HG03378 (cell line): ENCODE measurements at regions not wholly inside any gene's neighbourhood (a gene's known extent, or its start where the extent isn't known, plus 50 kb on each side); places are given as distances from the start of the nearest gene placed in this dataset.

Experiments used
- ATAC-seq: cut with Tn5 transposase; IDR thresholded peaks from one replicate; pipeline ENCODE4 v1.9.1; 2021; ENCODE audit warnings: mild to moderate bottlenecking, moderate library complexity; ENCODE audit not compliant: unreplicated experiment

DNA sequence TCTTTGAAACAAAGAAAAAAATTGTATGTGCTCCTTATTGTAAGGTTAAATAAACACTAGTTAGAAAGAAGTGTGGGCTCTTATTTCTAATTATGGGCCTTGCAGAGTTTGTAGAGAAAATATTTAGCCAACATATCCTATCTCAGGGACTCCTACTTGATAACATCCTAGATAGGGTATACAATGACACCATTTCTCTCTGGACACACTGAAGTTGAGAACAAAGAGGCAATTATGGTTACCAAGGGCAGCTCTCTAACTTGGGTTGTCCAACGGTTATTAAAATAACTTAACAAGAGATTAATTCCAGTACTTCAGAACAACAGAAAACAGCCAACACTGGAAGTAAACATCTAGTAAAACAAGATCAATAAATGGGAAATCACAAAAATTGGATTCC is 69.0 kb upstream of the ZC3H11B start:
- ATAC-seq: no peak

DNA sequence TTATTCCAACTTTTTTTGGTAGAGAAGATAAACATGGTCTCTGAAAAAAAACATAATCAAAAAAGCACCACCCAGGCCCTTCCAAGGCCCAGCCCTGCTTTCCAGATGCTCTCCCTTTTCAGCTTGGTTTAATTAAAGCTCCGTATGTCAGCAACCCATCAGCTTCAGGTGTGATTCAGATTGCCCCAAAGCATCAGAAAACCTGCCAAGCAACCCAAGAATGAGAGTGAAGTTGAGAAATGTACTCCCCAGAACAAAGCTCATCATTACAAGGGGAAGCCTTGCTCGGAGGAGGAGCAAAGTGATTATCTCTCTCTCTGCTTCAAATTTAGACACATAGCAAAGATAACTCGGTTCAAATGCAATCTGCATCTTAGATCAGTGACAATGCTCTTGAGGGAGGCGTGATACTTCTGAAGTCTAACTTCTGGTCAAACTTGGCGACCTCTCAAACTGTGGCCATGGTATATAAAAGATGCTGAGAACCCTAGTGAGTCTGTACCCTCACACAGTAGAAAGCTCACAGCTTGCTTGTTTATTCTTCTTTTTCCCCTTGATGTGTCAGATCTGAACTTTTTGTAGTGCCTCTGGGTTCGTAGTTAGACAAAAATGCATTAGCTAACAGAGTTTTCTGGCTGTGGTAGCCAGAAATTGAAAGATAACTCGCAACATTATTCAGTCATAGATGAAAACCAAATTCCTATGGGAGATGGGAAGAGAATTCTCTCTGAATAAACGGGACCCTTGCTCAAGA is 63.3 kb upstream of the ZC3H11B start:
- ATAC-seq: no peak

DNA sequence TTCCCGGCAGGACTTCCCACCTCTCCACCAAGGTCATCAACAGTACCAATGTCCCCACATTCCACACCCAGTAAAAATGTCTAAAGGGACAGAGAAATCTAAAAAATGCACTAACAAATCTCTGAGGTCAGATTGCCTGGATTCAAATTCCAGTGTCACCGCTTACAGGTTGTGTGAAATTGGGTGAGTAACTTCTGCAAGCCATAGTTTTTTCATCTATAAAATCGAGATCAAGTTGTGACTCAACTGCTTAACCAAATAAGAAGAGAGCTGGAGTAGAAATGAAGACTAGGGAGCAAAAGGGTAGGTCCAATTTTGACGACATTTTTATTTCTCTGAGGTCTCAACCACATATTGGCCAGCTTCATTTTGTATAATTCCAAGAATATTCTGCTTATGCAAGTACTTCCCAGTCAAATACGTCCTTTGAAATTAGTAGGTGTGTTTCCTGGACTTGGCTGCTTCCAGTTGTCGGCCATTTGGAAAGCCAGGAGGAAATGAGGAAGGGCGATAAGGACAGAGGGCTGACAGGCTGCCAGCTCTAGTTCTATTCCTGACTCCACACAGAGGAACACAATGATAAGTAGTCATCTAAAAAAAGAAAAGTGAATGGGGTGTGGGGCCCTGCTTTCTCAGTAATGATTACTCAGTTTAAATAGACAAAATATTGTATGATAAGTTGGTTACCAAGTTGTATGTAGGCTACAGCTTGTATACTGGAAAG is 57.7 kb upstream of the ZC3H11B start:
- ATAC-seq: no peak

DNA sequence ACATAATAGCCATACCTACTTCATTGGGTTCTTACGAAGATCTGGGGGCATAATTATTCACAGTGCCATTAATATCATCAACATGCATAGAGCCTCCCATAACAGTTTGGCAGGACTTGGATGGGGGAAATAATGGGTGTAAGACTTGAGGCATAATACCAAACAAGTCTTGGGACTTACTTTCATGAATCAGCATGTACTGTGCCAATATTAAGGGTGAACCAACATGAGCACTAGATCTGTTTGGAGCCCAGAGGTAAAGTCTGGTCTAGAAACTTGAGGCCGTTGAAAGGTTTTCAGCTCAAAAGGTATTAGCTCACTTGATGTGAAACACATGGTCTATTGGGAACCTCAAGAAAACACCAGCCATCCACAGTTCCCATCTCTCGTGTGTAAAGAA is 56.7 kb upstream of the ZC3H11B start:
- ATAC-seq: no peak

DNA sequence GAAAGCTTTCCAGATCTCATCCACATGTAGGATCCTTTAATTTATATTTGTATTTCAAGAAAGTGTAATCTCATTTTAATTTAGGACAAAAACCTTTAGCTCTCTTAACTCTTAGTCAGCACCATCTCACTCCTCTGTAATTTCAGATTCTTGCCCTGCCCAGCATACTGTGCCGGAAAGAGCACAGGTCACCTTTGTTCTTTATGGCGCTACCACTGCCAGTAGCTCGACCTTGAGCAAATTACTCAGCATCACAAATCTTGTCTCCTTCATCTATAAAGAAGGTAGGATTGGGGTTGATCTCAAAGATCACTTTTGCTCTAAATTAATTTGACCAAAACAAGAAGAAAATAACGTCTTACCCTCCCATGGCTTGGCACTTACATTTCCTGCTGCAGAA is 56.1 kb upstream of the ZC3H11B start:
- ATAC-seq: no peak

DNA sequence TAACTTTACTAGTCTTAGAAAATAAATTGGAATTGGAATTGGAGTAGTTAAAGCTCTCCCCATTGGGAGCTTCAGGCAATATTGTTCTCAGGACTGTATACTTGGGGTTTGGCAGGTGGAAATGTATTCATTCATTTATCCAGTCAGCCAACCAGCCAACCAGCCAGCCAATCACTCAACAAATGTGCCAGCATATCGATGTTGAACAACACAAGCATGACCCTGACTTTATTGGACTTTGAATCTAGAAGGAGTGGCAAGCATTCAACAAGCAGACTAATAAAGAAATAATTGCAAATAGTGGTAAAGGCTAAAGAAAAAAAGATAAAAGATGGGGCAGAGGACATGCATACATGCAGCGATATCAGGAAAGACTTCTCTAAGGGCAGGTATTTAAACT is 55.5 kb upstream of the ZC3H11B start:
- no peak for ATAC-seq

DNA sequence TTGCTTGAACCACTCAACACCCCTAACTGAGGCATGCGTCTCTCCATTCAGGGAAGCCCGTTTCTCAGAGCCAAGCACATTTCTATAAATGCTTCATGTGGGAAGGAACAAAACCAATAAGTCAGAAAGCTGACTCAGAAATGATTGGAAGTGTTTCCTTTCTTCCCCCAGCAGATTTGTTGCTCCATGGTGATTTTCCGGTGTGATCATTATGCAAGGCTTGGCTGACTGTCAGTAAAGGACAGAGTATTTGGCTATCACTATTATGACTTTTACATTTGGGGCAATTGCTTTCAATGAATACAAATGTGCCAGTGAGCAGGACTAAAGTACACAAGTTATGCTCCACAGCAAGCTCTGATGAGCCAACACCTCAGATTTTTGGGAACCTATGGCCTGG is 53.3 kb upstream of the ZC3H11B start:
- ATAC-seq: no peak

DNA sequence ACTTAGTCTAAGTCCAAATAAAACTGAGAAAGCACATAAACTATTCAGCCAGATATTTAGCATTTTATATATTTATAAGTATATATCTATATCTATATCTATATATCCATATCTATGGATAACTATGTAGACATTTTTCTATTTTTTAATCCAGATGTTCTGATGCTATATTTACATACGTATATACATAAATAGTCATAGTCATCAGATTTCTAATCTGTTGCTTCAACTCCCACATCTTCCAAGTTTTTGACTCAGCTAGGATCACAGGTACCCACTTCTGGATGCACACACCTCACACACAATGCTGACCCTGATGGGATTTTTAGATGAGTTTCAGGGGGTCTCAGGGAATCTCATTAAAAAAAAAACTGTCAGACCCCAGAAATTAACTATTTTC is 52.2 kb upstream of the ZC3H11B start:
- ATAC-seq: no peak

DNA sequence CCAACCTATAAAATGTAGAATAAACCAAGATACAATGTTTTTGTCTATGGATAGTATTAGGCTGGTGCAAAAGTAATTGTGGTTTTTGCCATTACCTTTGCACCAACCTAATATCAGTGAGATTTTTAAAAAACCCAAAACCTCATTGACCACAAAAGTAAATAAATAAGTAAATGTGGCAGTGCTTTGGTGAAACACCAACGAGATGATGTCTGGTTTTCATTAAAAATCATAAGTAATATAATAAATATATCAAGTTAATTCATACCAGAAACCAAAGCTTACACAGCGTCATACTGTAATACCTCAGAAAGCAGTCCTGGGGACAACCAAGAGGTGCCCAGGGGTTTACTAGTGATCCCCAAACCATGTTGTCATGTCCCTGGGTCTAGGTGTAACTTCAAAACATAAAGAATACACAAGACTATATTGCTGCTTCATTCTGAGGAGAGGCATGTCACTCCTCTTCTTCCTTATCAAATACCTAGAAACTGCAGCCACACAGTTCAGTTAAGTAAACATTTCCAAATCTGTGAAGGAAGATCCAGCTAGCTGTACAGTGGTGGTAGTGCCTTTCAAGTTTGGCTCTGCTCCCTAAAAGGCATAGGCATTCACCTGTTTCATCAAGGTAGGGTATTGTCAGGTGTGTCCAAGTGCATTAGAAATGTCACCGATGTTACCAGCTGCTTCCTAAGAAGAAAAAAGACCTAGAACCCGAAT is 51.6 kb upstream of the ZC3H11B start:
- ATAC-seq: no peak
